WTC11 (cell line): ENCODE measurements at regions not wholly inside any gene's neighbourhood (a gene's known extent, or its start where the extent isn't known, plus 50 kb on each side); places are given as distances from the start of the nearest gene placed in this dataset.

Source experiments
- CTCF ChIP-seq: fragments of 200-600 bp; IDR thresholded peaks from 2 replicates; pipeline ENCODE4 v1.8.0; 2022; ENCODE audit warnings: antibody characterized with exemption
- FOXK1 ChIP-seq: sonication (generic); formaldehyde crosslinking; IDR thresholded peaks from 2 replicates; pipeline ENCODE4 v1.8.0; 2022; ENCODE audit warnings: mild to moderate bottlenecking, moderate library complexity, missing genetic modification reagents
- GABPB1 ChIP-seq: sonication (generic); formaldehyde crosslinking; IDR thresholded peaks from 2 replicates; pipeline ENCODE4 v1.8.1; 2023; ENCODE audit warnings: mild to moderate bottlenecking, missing genetic modification reagents
- HMGA2 ChIP-seq: fragments of 250-450 bp; sonication (Bioruptor Pico); IDR thresholded peaks from 2 replicates; pipeline ENCODE4 v1.4.0; 2021; ENCODE audit warnings: mild to moderate bottlenecking, moderate library complexity
- MLX ChIP-seq: sonication (generic); formaldehyde crosslinking; IDR thresholded peaks from 2 replicates; pipeline ENCODE4 v1.8.1; 2023; ENCODE audit warnings: mild to moderate bottlenecking, missing genetic modification reagents, moderate library complexity
- SMAD4 ChIP-seq: sonication (generic); formaldehyde crosslinking; IDR thresholded peaks from 2 replicates; pipeline ENCODE4 v1.8.0; 2022; ENCODE audit warnings: mild to moderate bottlenecking, missing genetic modification reagents
- SP1 ChIP-seq: sonication (generic); formaldehyde crosslinking; conservative IDR thresholded peaks from 2 replicates; pipeline ENCODE4 v1.8.1; 2022; ENCODE audit warnings: missing genetic modification reagents
- TEAD4 ChIP-seq: sonication (generic); formaldehyde crosslinking; IDR thresholded peaks from 2 replicates; pipeline ENCODE4 v1.8.0; 2022; ENCODE audit warnings: mild to moderate bottlenecking, missing genetic modification reagents
- TF ChIP-seq, protein P1 (sequence below): sonication (generic); formaldehyde crosslinking; IDR thresholded peaks from 2 replicates; pipeline ENCODE4 v1.8.1; 2022; ENCODE audit warnings: low read depth, missing genetic modification reagents, borderline replicate concordance
- TF ChIP-seq, protein P2 (sequence below): sonication (generic); formaldehyde crosslinking; IDR thresholded peaks from 2 replicates; pipeline ENCODE4 v1.8.1; 2023; ENCODE audit warnings: mild to moderate bottlenecking, missing genetic modification reagents, moderate library complexity

DNA sequence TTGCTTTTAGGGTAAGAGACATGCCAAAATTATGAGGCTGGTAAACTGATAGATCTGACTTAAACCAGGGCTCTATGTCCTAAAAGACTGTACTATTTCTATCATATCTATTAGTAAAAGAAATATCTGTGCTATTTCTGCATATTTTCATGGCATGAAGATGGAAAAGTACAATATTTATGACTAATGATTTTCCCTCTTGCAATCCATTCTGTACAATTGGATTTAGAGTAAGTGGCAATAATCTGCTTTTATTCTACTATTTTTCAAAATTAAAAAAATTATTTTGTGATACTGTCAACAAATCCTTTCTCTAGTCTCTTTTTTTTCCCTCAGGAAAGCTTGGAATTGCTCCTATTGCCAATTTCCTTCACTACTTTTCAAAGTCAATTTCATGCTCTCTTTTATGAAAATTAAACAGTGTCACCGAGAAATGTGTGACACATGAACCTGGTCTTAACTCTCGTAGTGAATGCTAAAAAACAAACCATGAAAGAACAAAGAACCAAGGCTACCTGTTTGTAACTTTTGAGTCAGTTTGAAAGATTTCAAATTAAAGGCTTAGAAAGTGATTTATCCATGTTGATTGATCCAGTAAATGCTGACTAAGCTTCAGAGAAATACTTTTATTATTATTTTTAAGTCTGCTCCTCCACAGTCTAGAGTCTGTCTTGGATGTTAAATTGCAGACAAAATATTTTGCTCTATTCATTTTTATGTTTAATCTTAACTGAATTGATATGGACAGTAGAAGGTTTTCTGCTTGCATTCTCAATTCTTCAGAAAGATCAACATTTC is 262.7 kb upstream of the CHRM2 start:
- TF ChIP-seq GABPB1 (CRISPR knock-in tag): no peak
- TF ChIP-seq TEAD4: no peak
- TF ChIP-seq CTCF: no peak
- TF ChIP-seq FOXK1: no peak
- no peak for TF ChIP-seq MLX (CRISPR knock-in tag)
- TF ChIP-seq SP1 (CRISPR knock-in tag): no peak
- TF ChIP-seq SMAD4: no peak
- TF ChIP-seq, protein P1, sequence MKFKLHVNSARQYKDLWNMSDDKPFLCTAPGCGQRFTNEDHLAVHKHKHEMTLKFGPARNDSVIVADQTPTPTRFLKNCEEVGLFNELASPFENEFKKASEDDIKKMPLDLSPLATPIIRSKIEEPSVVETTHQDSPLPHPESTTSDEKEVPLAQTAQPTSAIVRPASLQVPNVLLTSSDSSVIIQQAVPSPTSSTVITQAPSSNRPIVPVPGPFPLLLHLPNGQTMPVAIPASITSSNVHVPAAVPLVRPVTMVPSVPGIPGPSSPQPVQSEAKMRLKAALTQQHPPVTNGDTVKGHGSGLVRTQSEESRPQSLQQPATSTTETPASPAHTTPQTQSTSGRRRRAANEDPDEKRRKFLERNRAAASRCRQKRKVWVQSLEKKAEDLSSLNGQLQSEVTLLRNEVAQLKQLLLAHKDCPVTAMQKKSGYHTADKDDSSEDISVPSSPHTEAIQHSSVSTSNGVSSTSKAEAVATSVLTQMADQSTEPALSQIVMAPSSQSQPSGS: no peak
- no peak for TF ChIP-seq HMGA2
- TF ChIP-seq, protein P2, sequence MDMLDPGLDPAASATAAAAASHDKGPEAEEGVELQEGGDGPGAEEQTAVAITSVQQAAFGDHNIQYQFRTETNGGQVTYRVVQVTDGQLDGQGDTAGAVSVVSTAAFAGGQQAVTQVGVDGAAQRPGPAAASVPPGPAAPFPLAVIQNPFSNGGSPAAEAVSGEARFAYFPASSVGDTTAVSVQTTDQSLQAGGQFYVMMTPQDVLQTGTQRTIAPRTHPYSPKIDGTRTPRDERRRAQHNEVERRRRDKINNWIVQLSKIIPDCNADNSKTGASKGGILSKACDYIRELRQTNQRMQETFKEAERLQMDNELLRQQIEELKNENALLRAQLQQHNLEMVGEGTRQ (CRISPR knock-in tag): no peak
